Endodermal cell (in vitro differentiated cells): ENCODE measurements at regions not wholly inside any gene's neighbourhood (a gene's known extent, or its start where the extent isn't known, plus 50 kb on each side); places are given as distances from the start of the nearest gene placed in this dataset.

Experiments used
- DNase-seq: peaks from one replicate; pipeline ENCODE4 v3.0.0-alpha.2; 2017
- H3K27ac ChIP-seq: 2 replicates; pipeline ENCODE4 v1.5.1; 2013; ENCODE audit warnings: mild to moderate bottlenecking, low read depth, low read length, moderate library complexity
- H3K27me3 ChIP-seq: 2 replicates; pipeline ENCODE4 v1.6.1; 2013; ENCODE audit warnings: mild to moderate bottlenecking, low read length, moderate library complexity; ENCODE audit not compliant: insufficient read depth, control insufficient read depth, poor library complexity, severe bottlenecking
- H3K36me3 ChIP-seq: 2 replicates; pipeline ENCODE4 v1.7.0; 2013; ENCODE audit warnings: mild to moderate bottlenecking, low read length, moderate library complexity; ENCODE audit not compliant: control insufficient read depth, insufficient read depth
- H3K4me1 ChIP-seq: one replicate; pipeline ENCODE4 v1.7.0; 2013; ENCODE audit warnings: low read length; ENCODE audit not compliant: control insufficient read depth, insufficient read depth
- H3K4me3 ChIP-seq: 2 replicates; pipeline ENCODE4 v1.5.1; 2013; ENCODE audit warnings: mild to moderate bottlenecking, low read length, moderate library complexity
- H3K9ac ChIP-seq: 2 replicates; pipeline ENCODE4 v1.6.1; 2013; ENCODE audit warnings: mild to moderate bottlenecking, low read length, moderate library complexity; ENCODE audit not compliant: poor library complexity, severe bottlenecking; ENCODE audit errors: extremely low read depth
- H3K9me3 ChIP-seq: 2 replicates; pipeline ENCODE4 v1.6.1; 2013; ENCODE audit warnings: mild to moderate bottlenecking, low read length, moderate library complexity; ENCODE audit not compliant: control insufficient read depth
- H3K27ac Mint-ChIP-seq: 2 replicates; pipeline ENCODE4 v1.8.0; 2020; ENCODE audit warnings: mixed read lengths
- H3K27me3 Mint-ChIP-seq: 2 replicates; pipeline ENCODE4 v1.8.0; 2021; ENCODE audit warnings: mild to moderate bottlenecking, mixed read lengths; ENCODE audit not compliant: insufficient read depth
- H3K36me3 Mint-ChIP-seq: 2 replicates; pipeline ENCODE4 v1.8.0; 2020; ENCODE audit warnings: low read depth, mixed read lengths
- H3K4me1 Mint-ChIP-seq: 2 replicates; pipeline ENCODE4 v1.8.0; 2020; ENCODE audit warnings: mixed read lengths
- H3K4me3 Mint-ChIP-seq: 2 replicates; pipeline ENCODE4 v1.8.0; 2020; ENCODE audit warnings: mild to moderate bottlenecking, moderate library complexity, mixed read lengths
- H3K9me3 Mint-ChIP-seq: 2 replicates; pipeline ENCODE4 v1.8.0; 2020; ENCODE audit warnings: mild to moderate bottlenecking, mixed read lengths
- CTCF ChIP-seq: fragments of 200-600 bp; sonication (generic); conservative IDR thresholded peaks from 2 replicates; pipeline ENCODE4 v1.5.0; 2021; ENCODE audit warnings: antibody characterized with exemption, mild to moderate bottlenecking
- WGBS, 2 experiments: methylation state at CpG; one replicate each; pipeline versions ENCODE4 v1.1.5 to v1.1.7; 2013; ENCODE audit warnings: missing lambda C conversion rate in 2 of 2, mixed read lengths in 1 of 2; ENCODE audit not compliant: insufficient coverage in 1 of 2, insufficient read length in 1 of 2; 5-methylcytosine and 5-hydroxymethylcytosine counted together

- H3K36me3 ChIP-seq, result no peaks in the 10 kb centered on the region
- no peaks in the 10 kb centered on the region for H3K27me3 ChIP-seq
- Mint-ChIP-seq H3K27me3 (peaks cover 4% of the 10 kb centered on the region), H3K9me3 (no peaks in the 10 kb centered on the region), H3K4me1 (peaks cover 10% of the 10 kb centered on the region), H3K27ac (no peak overlapping the region), H3K36me3 (no peaks in the 10 kb centered on the region), H3K4me3 (no peak overlapping the region)
- no peak overlapping the region for H3K9ac ChIP-seq
- H3K4me1 ChIP-seq, result peaks cover 10% of the 10 kb centered on the region
- no peak for TF ChIP-seq CTCF
- no peak overlapping the region for H3K4me3 ChIP-seq
- WGBS, 2 experiments, result no CpG with 5 or more reads among the region's 2 CpGs
- H3K27ac ChIP-seq, result no peak overlapping the region
- no peaks in the 10 kb centered on the region for H3K9me3 ChIP-seq
- no peak for DNase-seq
These were observed 89.5 kb downstream of the GRIN2B start for GRCh38 chr12:13891902-13892301.

GRCh38 chr12:13890943-13891342, 90.5 kb downstream of the GRIN2B start:
- H3K4me3 ChIP-seq, result no peak overlapping the region
- no peaks in the 10 kb centered on the region for H3K27me3 ChIP-seq
- no peaks in the 10 kb centered on the region for H3K9me3 ChIP-seq
- no peak overlapping the region for H3K27ac Mint-ChIP-seq
- no peak overlapping the region for H3K4me3 Mint-ChIP-seq
- no peaks in the 10 kb centered on the region for H3K36me3 ChIP-seq
- TF ChIP-seq CTCF, result no peak
- H3K27ac ChIP-seq, result no peak overlapping the region
- H3K4me1 Mint-ChIP-seq, result peaks cover 10% of the 10 kb centered on the region
- no peaks in the 10 kb centered on the region for H3K36me3 Mint-ChIP-seq
- 86 to 96% methylated on average over 1 to 2 of the region's 2 CpGs for WGBS, 2 experiments
- H3K27me3 Mint-ChIP-seq, result peaks cover 7% of the 10 kb centered on the region
- H3K4me1 ChIP-seq, result peaks cover 10% of the 10 kb centered on the region
- DNase-seq, result no peak
- no peak overlapping the region for H3K9ac ChIP-seq
- H3K9me3 Mint-ChIP-seq, result no peaks in the 10 kb centered on the region

DNA sequence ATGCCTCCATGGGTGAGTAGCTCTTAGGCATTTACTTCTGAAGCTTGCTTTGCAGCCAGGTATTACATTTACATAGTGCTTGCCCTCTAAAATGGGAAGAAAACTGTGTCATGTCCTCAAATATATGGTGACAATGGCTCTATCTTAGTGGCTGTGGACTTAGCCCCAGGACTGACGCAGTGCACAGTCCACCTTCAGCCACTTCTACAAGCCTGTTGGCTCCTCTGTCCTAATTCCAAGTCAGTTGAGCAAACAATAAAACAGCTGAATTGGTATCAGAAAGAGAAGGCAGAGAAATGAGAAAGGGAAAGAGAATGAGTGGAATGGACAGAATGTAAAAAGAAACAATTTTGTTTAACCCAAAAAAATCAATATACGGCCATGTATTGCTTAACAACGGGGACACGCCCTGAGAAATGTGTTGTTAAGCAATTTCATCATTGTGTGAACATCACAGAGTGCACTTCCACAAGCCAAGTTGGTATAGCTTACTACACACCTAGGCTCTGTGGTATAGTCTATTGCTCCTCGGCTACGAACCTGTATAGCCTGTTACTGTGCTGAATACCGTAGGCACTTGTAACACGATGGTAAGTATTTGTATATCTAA, 93.5 kb downstream of the GRIN2B start:
- DNase-seq, result no peak
- H3K27me3 ChIP-seq, result no peaks in the 10 kb centered on the region
- peaks cover 14% of the 10 kb centered on the region for H3K27me3 Mint-ChIP-seq
- 92 to 97% methylated on average over 3 to 7 of the region's 8 CpGs for WGBS, 2 experiments
- H3K4me1 Mint-ChIP-seq, result peaks cover 10% of the 10 kb centered on the region
- H3K9me3 ChIP-seq, result no peaks in the 10 kb centered on the region
- no peak for TF ChIP-seq CTCF
- H3K4me3 Mint-ChIP-seq, result no peak overlapping the region
- no peak overlapping the region for H3K4me3 ChIP-seq
- H3K36me3 ChIP-seq, result no peaks in the 10 kb centered on the region
- no peak overlapping the region for H3K27ac Mint-ChIP-seq
- no peak overlapping the region for H3K9ac ChIP-seq
- peaks cover 10% of the 10 kb centered on the region for H3K4me1 ChIP-seq
- H3K27ac ChIP-seq, result no peak overlapping the region
- no peaks in the 10 kb centered on the region for H3K36me3 Mint-ChIP-seq
- H3K9me3 Mint-ChIP-seq, result no peaks in the 10 kb centered on the region
